T-helper 2 cell treated with Interferon-gamma antibody and Interleukin-4, amounts not matched to agents 5 μg/mL and 100 μg/mL, for 36 hours (primary cell): ENCODE measurements at regions not wholly inside any gene's neighbourhood (a gene's known extent, or its start where the extent isn't known, plus 50 kb on each side); places are given as distances from the start of the nearest gene placed in this dataset.
"Not testable (repeated sequence)": the region's sequence is repeated elsewhere in the genome, so short reads cannot be mapped to it uniquely, and the experiment has no call there.

ENCODE experiments used
- DNase-seq: peaks from one replicate; pipeline ENCODE4 v3.0.0; 2021; ENCODE audit warnings: low spot score
- H3K27ac Mint-ChIP-seq: one replicate; pipeline ENCODE4 v1.8.0; 2021; ENCODE audit warnings: mild to moderate bottlenecking, mixed read lengths
- H3K27me3 Mint-ChIP-seq: one replicate; pipeline ENCODE4 v1.8.0; 2021; ENCODE audit warnings: low read depth, mixed read lengths
- H3K36me3 Mint-ChIP-seq: one replicate; pipeline ENCODE4 v1.8.0; 2021; ENCODE audit warnings: low read depth, mixed read lengths
- H3K4me1 Mint-ChIP-seq: one replicate; pipeline ENCODE4 v1.8.0; 2021; ENCODE audit warnings: low read depth, mixed read lengths
- H3K4me3 Mint-ChIP-seq: one replicate; pipeline ENCODE4 v1.8.0; 2022; ENCODE audit warnings: mild to moderate bottlenecking, moderate library complexity, mixed read lengths
- H3K9me3 Mint-ChIP-seq: one replicate; pipeline ENCODE4 v1.8.0; 2021; ENCODE audit warnings: mixed read lengths

- Mint-ChIP-seq H3K9me3 (no peaks in the 10 kb centered on the region), H3K4me1 (no peaks in the 10 kb centered on the region), H3K36me3 (no peaks in the 10 kb centered on the region), H3K27me3 (no peaks in the 10 kb centered on the region), H3K27ac (no peak overlapping the region), H3K4me3 (no peak overlapping the region)
- no peak for DNase-seq
Measured at GRCh38 chr5:130425424-130425823, 521.2 kb downstream of the CHSY3 start.

- Mint-ChIP-seq H3K4me3 (no peak overlapping the region), H3K36me3 (no peaks in the 10 kb centered on the region), H3K27ac (no peak overlapping the region), H3K9me3 (no peaks in the 10 kb centered on the region), H3K27me3 (no peaks in the 10 kb centered on the region), H3K4me1 (no peaks in the 10 kb centered on the region)
- no peak for DNase-seq
Measured at GRCh38 chr5:130424341-130424740, 520.1 kb downstream of the CHSY3 start.

GRCh38 chr5:130402906-130403305 lies 498.6 kb downstream of the CHSY3 start:
- no peaks in the 10 kb centered on the region for H3K36me3 Mint-ChIP-seq
- no peak overlapping the region for H3K4me3 Mint-ChIP-seq
- no peak overlapping the region for H3K27ac Mint-ChIP-seq
- H3K9me3 Mint-ChIP-seq, result no peaks in the 10 kb centered on the region
- no peaks in the 10 kb centered on the region for H3K27me3 Mint-ChIP-seq
- DNase-seq, result no peak
- H3K4me1 Mint-ChIP-seq, result no peaks in the 10 kb centered on the region

GRCh38 chr5:130400091-130400490 lies 495.8 kb downstream of the CHSY3 start:
- no peak for DNase-seq
- Mint-ChIP-seq H3K36me3 (no peaks in the 10 kb centered on the region), H3K4me3 (no peak overlapping the region), H3K9me3 (no peaks in the 10 kb centered on the region), H3K27ac (no peak overlapping the region), H3K27me3 (no peaks in the 10 kb centered on the region), H3K4me1 (no peaks in the 10 kb centered on the region)

GRCh38 chr5:130398825-130399224 lies 494.6 kb downstream of the CHSY3 start:
- Mint-ChIP-seq H3K27ac (no peak overlapping the region), H3K4me1 (no peaks in the 10 kb centered on the region), H3K27me3 (no peaks in the 10 kb centered on the region), H3K4me3 (no peak overlapping the region), H3K36me3 (no peaks in the 10 kb centered on the region), H3K9me3 (no peaks in the 10 kb centered on the region)
- no peak for DNase-seq

- not testable (repeated sequence) for H3K4me3 Mint-ChIP-seq, H3K27ac Mint-ChIP-seq, DNase-seq, H3K9me3 Mint-ChIP-seq, H3K36me3 Mint-ChIP-seq, H3K27me3 Mint-ChIP-seq, H3K4me1 Mint-ChIP-seq
Measured at GRCh38 chr5:130397727-130398126, 493.5 kb downstream of the CHSY3 start.

- no peaks in the 10 kb centered on the region for H3K27me3 Mint-ChIP-seq
- H3K36me3 Mint-ChIP-seq, result no peaks in the 10 kb centered on the region
- DNase-seq, result no peak
- H3K27ac Mint-ChIP-seq, result no peak overlapping the region
- H3K9me3 Mint-ChIP-seq, result no peaks in the 10 kb centered on the region
- no peak overlapping the region for H3K4me3 Mint-ChIP-seq
- H3K4me1 Mint-ChIP-seq, result no peaks in the 10 kb centered on the region
Measured at GRCh38 chr5:130397132-130397531, 492.9 kb downstream of the CHSY3 start.

- not testable (repeated sequence) for DNase-seq, H3K9me3 Mint-ChIP-seq, H3K4me1 Mint-ChIP-seq, H3K4me3 Mint-ChIP-seq, H3K36me3 Mint-ChIP-seq, H3K27me3 Mint-ChIP-seq, H3K27ac Mint-ChIP-seq
Measured at GRCh38 chr5:130391727-130392264, 487.5 kb downstream of the CHSY3 start.

GRCh38 chr5:130386155-130386554 lies 481.9 kb downstream of the CHSY3 start:
- DNase-seq, result no peak
- Mint-ChIP-seq H3K4me3 (no peak overlapping the region), H3K4me1 (no peaks in the 10 kb centered on the region), H3K27me3 (no peaks in the 10 kb centered on the region), H3K27ac (no peak overlapping the region), H3K36me3 (no peaks in the 10 kb centered on the region), H3K9me3 (no peaks in the 10 kb centered on the region)

GRCh38 chr5:130385656-130386055 lies 481.4 kb downstream of the CHSY3 start:
- no peak overlapping the region for H3K27ac Mint-ChIP-seq
- no peaks in the 10 kb centered on the region for H3K4me1 Mint-ChIP-seq
- H3K36me3 Mint-ChIP-seq, result no peaks in the 10 kb centered on the region
- H3K27me3 Mint-ChIP-seq, result no peaks in the 10 kb centered on the region
- H3K4me3 Mint-ChIP-seq, result no peak overlapping the region
- DNase-seq, result no peak
- H3K9me3 Mint-ChIP-seq, result no peaks in the 10 kb centered on the region

- Mint-ChIP-seq H3K9me3 (no peaks in the 10 kb centered on the region), H3K4me1 (no peaks in the 10 kb centered on the region), H3K27me3 (no peaks in the 10 kb centered on the region), H3K36me3 (no peaks in the 10 kb centered on the region), H3K4me3 (no peak overlapping the region), H3K27ac (no peak overlapping the region)
- no peak for DNase-seq
Measured at GRCh38 chr5:130365956-130366355, 461.7 kb downstream of the CHSY3 start.

- Mint-ChIP-seq H3K9me3 (no peaks in the 10 kb centered on the region), H3K4me3 (no peak overlapping the region), H3K36me3 (no peaks in the 10 kb centered on the region), H3K4me1 (no peaks in the 10 kb centered on the region), H3K27ac (no peak overlapping the region), H3K27me3 (no peaks in the 10 kb centered on the region)
- DNase-seq, result no peak
Measured at GRCh38 chr5:130350131-130350530, 445.9 kb downstream of the CHSY3 start.

- no peaks in the 10 kb centered on the region for H3K9me3 Mint-ChIP-seq
- H3K4me3 Mint-ChIP-seq, result no peak overlapping the region
- DNase-seq, result no peak
- no peaks in the 10 kb centered on the region for H3K27me3 Mint-ChIP-seq
- no peaks in the 10 kb centered on the region for H3K36me3 Mint-ChIP-seq
- H3K4me1 Mint-ChIP-seq, result no peaks in the 10 kb centered on the region
- no peak overlapping the region for H3K27ac Mint-ChIP-seq
Measured at GRCh38 chr5:130337179-130337888, 433.1 kb downstream of the CHSY3 start.

- DNase-seq, result no peak
- Mint-ChIP-seq H3K4me1 (no peaks in the 10 kb centered on the region), H3K36me3 (no peaks in the 10 kb centered on the region), H3K27me3 (no peaks in the 10 kb centered on the region), H3K27ac (no peak overlapping the region), H3K9me3 (no peaks in the 10 kb centered on the region), H3K4me3 (no peak overlapping the region)
Measured at GRCh38 chr5:130335117-130335516, 430.9 kb downstream of the CHSY3 start.

- H3K27ac Mint-ChIP-seq, result no peak overlapping the region
- H3K9me3 Mint-ChIP-seq, result no peaks in the 10 kb centered on the region
- DNase-seq, result no peak
- no peaks in the 10 kb centered on the region for H3K27me3 Mint-ChIP-seq
- no peaks in the 10 kb centered on the region for H3K4me1 Mint-ChIP-seq
- no peaks in the 10 kb centered on the region for H3K36me3 Mint-ChIP-seq
- no peak overlapping the region for H3K4me3 Mint-ChIP-seq
Measured at GRCh38 chr5:130333089-130333488, 428.8 kb downstream of the CHSY3 start.
